Effector memory CD4-positive, alpha-beta T cell (primary cell): ENCODE measurements at regions not wholly inside any gene's neighbourhood (a gene's known extent, or its start where the extent isn't known, plus 50 kb on each side); places are given as distances from the start of the nearest gene placed in this dataset.

Source experiments
- DNase-seq, 3 donors: peaks; one replicate each; pipeline ENCODE4 v3.0.0-alpha.2; 2020
- H3K27ac ChIP-seq: 2 replicates; pipeline ENCODE4 v1.7.0; 2013; ENCODE audit warnings: mild to moderate bottlenecking, low read length, moderate library complexity; ENCODE audit not compliant: insufficient read depth, poor library complexity, severe bottlenecking
- H3K27me3 ChIP-seq: replicated peaks from 2 replicates; pipeline ENCODE4 v1.7.0; 2013; ENCODE audit warnings: mild to moderate bottlenecking, low read length; ENCODE audit not compliant: insufficient read depth, control insufficient read depth, poor library complexity, severe bottlenecking
- H3K36me3 ChIP-seq: 2 replicates; pipeline ENCODE4 v1.7.0; 2013; ENCODE audit warnings: mild to moderate bottlenecking, low read length, moderate library complexity; ENCODE audit not compliant: control insufficient read depth, insufficient read depth
- H3K4me1 ChIP-seq: 2 replicates; pipeline ENCODE4 v1.7.0; 2013; ENCODE audit warnings: low read length, mild to moderate bottlenecking; ENCODE audit not compliant: control insufficient read depth, insufficient read depth, poor library complexity, severe bottlenecking
- H3K4me3 ChIP-seq: 2 replicates; pipeline ENCODE4 v1.7.0; 2013; ENCODE audit warnings: low read length, low read depth, mild to moderate bottlenecking; ENCODE audit not compliant: insufficient read depth, poor library complexity, severe bottlenecking
- H3K9me3 ChIP-seq: 2 replicates; pipeline ENCODE4 v1.7.0; 2013; ENCODE audit warnings: mild to moderate bottlenecking, low read length, moderate library complexity; ENCODE audit not compliant: control insufficient read depth

DNA sequence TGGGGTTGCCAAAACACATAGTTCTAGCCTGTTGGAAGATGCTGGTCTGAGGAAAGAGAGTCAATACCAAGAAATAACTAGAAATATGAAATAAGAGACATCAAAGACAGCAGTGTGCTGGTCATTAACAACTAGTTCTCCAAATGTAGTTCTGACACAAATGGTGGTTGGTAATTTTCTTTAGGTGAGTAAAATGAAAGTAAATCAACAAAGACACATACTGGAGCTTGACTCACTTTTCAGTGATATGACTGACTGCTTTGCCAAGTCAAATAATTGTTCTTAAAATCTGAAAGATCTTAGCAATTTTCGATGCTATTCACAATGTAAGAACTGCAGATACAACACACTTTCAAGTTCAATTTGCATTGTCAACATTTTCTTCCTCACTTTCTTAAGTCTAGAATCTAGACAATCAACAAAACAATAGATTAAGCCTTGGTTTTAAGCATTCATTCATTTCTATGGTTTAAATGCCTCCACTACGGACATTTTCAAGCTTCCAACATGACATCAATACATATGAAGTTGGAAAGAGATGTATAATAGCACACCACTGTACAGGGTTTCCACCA is 166.8 kb upstream of the MAP3K1 start:
- DNase-seq: no peak
- H3K36me3 ChIP-seq: no peaks in the 10 kb centered on the region
- H3K4me1 ChIP-seq: no peaks in the 10 kb centered on the region
- H3K27ac ChIP-seq: no peak overlapping the region
- no peaks in the 10 kb centered on the region for H3K27me3 ChIP-seq
- H3K9me3 ChIP-seq: no peaks in the 10 kb centered on the region
- no peak overlapping the region for H3K4me3 ChIP-seq

- H3K9me3 ChIP-seq: no peaks in the 10 kb centered on the region
- DNase-seq: no peak
- no peaks in the 10 kb centered on the region for H3K36me3 ChIP-seq
- no peak overlapping the region for H3K4me3 ChIP-seq
- no peak overlapping the region for H3K27ac ChIP-seq
- no peaks in the 10 kb centered on the region for H3K27me3 ChIP-seq
- H3K4me1 ChIP-seq: no peaks in the 10 kb centered on the region
Measured at GRCh38 chr5:56647099-56647850, 168.1 kb upstream of the MAP3K1 start.

DNA sequence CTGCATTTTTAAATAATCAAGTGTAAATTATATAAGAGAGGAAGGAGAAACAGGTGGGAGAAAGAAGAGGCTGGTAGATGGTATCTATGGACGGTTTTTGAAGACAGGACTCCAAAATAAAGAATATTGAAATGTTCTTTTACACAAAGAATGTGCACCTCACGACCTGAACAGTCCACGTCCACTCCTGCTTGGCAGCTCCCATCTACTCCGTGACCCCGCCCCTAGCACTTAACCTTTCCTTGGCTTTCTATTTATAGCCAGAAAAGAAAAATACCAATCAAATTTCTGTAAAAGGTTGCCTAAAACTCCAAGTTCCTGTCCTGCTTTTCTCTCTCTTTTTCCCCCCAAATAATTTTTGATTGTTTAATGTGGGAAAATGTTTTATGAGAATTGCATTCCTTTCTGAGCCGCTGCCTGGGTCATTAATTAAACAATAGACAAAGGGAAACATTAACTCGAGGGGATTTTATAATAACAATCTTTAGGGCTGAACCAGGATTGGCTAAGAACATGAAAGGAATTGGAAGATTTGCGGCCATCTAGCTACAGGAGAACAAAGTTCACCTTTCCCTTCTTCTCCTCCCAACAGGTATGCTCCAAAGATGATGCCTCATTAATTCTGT is 173.6 kb upstream of the MAP3K1 start:
- no peaks in the 10 kb centered on the region for H3K9me3 ChIP-seq
- no peaks in the 10 kb centered on the region for H3K36me3 ChIP-seq
- H3K27ac ChIP-seq: no peak overlapping the region
- peaks cover 7% of the 10 kb centered on the region for H3K4me1 ChIP-seq
- no peak for DNase-seq
- no peak overlapping the region for H3K4me3 ChIP-seq
- H3K27me3 ChIP-seq: no peaks in the 10 kb centered on the region

GRCh38 chr5:56640763-56641406 is 174.5 kb upstream of the MAP3K1 start:
- Histone ChIP-seq H3K9me3 (no peaks in the 10 kb centered on the region), H3K36me3 (no peaks in the 10 kb centered on the region), H3K4me3 (no peak overlapping the region), H3K4me1 (peaks cover 7% of the 10 kb centered on the region), H3K27ac (no peak overlapping the region), H3K27me3 (no peaks in the 10 kb centered on the region)
- DNase-seq: no peak

DNA sequence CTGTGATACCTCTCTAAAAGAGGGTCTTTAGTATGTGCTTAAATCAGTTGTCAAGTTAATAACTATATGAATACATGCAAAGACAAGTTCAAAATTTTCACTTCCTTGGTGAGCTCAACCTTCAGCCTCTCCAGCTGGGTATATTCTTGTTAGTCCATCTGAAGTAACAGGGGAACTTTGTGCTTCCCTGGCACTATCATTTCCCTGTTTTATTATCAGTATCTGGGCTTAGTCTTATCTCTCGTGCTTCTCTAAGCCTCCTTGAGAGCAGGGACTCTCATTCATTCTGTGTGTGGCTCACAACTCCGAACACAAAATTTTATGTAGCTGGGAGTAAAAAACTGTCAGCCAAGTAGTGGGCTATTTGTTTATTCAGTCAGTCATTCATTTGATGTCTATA is 175.9 kb upstream of the MAP3K1 start:
- Histone ChIP-seq H3K36me3 (no peaks in the 10 kb centered on the region), H3K4me1 (peaks cover 7% of the 10 kb centered on the region), H3K27me3 (no peaks in the 10 kb centered on the region), H3K4me3 (no peak overlapping the region), H3K9me3 (no peaks in the 10 kb centered on the region), H3K27ac (peak overlapping the region; percentile 67)
- DNase-seq: no peak

DNA sequence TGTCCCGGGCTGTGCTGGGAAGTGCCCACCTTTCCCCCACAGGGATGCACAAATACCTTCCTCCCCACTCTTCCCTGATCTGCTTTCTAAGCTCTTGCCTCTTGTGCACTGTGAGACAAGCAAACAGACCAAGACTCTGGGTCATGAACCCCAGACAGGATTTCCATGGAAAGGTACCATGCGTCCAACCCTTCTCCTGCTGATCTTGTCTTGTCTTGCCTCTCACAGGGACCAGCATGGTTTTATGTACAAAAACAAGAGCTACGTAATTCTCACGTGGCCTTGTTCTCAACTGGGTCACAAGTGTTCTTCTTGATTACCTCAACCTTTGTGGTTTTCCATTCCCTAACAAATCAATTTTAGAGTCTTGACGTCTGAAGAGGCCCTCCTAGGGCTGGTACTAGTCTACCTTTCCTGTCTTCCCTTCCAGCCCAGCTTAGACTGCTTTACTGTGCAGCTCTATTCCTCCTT is 176.5 kb upstream of the MAP3K1 start:
- no peaks in the 10 kb centered on the region for H3K27me3 ChIP-seq
- H3K9me3 ChIP-seq: no peaks in the 10 kb centered on the region
- no peak overlapping the region for H3K4me3 ChIP-seq
- peaks cover 7% of the 10 kb centered on the region for H3K4me1 ChIP-seq
- H3K36me3 ChIP-seq: no peaks in the 10 kb centered on the region
- peak in 1 of 3 donors; percentile 46 for DNase-seq
- peak overlapping the region; percentile 67 for H3K27ac ChIP-seq

- Histone ChIP-seq H3K9me3 (no peaks in the 10 kb centered on the region), H3K4me3 (no peak overlapping the region), H3K27ac (peak overlapping the region; percentile 67), H3K4me1 (peaks cover 7% of the 10 kb centered on the region), H3K27me3 (no peaks in the 10 kb centered on the region), H3K36me3 (no peaks in the 10 kb centered on the region)
- no peak for DNase-seq
Measured at GRCh38 chr5:56638061-56638621, 177.2 kb upstream of the MAP3K1 start.

DNA sequence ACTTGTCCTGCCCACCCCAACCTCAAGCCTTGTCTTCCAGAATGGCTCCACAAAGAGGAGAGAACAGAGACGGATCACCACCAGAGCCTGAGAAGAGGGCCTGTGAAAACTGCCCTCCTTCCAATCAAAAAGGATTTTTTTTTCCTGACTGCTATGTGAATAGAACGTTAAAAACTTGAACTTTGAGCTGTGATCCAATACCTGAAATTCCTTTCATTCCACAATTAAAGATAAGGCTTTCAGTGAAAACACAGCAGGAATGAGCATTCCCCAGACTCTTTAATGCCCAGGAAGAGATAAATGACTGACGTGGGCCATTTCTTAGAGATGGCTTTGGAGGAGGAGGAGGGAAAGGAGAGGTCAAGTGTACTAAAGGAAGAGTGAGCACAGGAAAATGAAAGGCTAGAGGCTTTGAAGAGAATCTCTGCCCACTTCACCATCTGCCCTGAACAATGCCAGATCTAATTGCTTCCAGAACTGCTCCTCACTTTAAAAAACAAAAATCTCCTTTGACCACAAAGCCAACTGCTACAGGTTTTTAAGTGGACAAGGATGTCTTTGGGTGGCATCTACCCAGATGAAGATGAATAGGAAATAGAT is 177.9 kb upstream of the MAP3K1 start:
- Histone ChIP-seq H3K4me3 (no peak overlapping the region), H3K9me3 (no peaks in the 10 kb centered on the region), H3K4me1 (peaks cover 7% of the 10 kb centered on the region), H3K36me3 (no peaks in the 10 kb centered on the region), H3K27ac (no peak overlapping the region), H3K27me3 (no peaks in the 10 kb centered on the region)
- DNase-seq: no peak

DNA sequence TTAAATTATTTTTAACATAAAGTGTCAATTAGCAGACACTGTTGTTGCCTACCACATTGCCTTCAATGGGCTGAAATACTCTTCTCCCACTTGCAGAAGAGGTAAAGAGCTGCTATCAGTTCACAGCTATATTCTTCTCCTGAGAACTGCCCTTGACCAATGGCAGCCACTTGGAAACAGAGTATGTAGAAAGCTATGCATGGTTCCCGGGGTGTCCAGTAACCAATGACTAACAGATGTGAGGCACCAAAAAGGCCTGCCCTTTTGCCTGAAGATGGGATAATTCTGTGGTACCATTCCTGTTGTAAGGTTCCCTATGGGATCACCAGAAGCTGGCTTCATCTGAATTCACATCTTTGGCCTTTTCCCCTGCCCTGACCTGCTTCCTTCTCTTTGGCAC is 181.4 kb upstream of the MAP3K1 start:
- Histone ChIP-seq H3K27me3 (no peaks in the 10 kb centered on the region), H3K36me3 (no peaks in the 10 kb centered on the region), H3K9me3 (no peaks in the 10 kb centered on the region), H3K4me1 (peaks cover 7% of the 10 kb centered on the region), H3K27ac (no peak overlapping the region), H3K4me3 (no peak overlapping the region)
- DNase-seq: no peak
